IMR-90 (cell line): ENCODE measurements at regions not wholly inside any gene's neighbourhood (a gene's known extent, or its start where the extent isn't known, plus 50 kb on each side); places are given as distances from the start of the nearest gene placed in this dataset.

Source experiments
- ATAC-seq: fragments of 200-7000 bp; cut with Tn5 transposase; 2 replicates; pipeline ENCODE4 v1.9.1; 2020; ENCODE audit warnings: low read depth, mild to moderate bottlenecking, moderate library complexity
- BruUV-seq: library from RNA; stranded (reverse); fragments of 400-500 nt; replicated peaks from 2 replicates; lab custom pipeline; 2021; lab: Mats Ljungman, UMichigan
- CTCF ChIA-PET: fragments of 300-600 bp; formaldehyde crosslinking; extraction: SDS; loops from one replicate; lab custom pipeline; 2021; ENCODE audit warnings: antibody characterized with exemption; lab: Yijun Ruan, JAX
- POLR2A ChIA-PET: fragments of 300-600 bp; sonication (Branson Sonifier 250); formaldehyde crosslinking; loops from one replicate; lab custom pipeline; 2022; ENCODE audit warnings: antibody characterized with exemption; ENCODE audit not compliant: unreplicated experiment; lab: Charles Lee
- DNase-seq: peaks from one replicate; pipeline ENCODE4 v3.0.0; 2013
- H2AFZ ChIP-seq: replicated peaks from 2 replicates; pipeline ENCODE3; 2013; ENCODE audit warnings: low read length, mild to moderate bottlenecking; ENCODE audit not compliant: poor library complexity
- H2AK5ac ChIP-seq: 2 replicates; pipeline ENCODE4 v1.6.1; 2013; ENCODE audit warnings: low read depth, low read length, inconsistent platforms
- H2AK9ac ChIP-seq: replicated peaks from 2 replicates; pipeline ENCODE3; 2013; ENCODE audit warnings: mild to moderate bottlenecking, low read depth, low read length, moderate library complexity; ENCODE audit not compliant: poor library complexity
- H2BK120ac ChIP-seq: 2 replicates; pipeline ENCODE4 v1.6.1; 2013; ENCODE audit warnings: low read depth, low read length, inconsistent platforms
- H2BK15ac ChIP-seq: 3 replicates; pipeline ENCODE4 v1.6.1; 2013; ENCODE audit warnings: low read depth, low read length, inconsistent platforms
- H2BK20ac ChIP-seq: 2 replicates; pipeline ENCODE4 v1.6.1; 2013; ENCODE audit warnings: low read depth, mild to moderate bottlenecking, inconsistent platforms, low read length, moderate library complexity
- H2BK5ac ChIP-seq: 2 replicates; pipeline ENCODE4 v1.6.1; 2013; ENCODE audit warnings: mild to moderate bottlenecking, low read depth, low read length, inconsistent platforms; ENCODE audit not compliant: poor library complexity, severe bottlenecking
- H3K14ac ChIP-seq: replicated peaks from 2 replicates; pipeline ENCODE4 v1.6.1; 2013; ENCODE audit warnings: low read depth, low read length, inconsistent platforms
- H3K18ac ChIP-seq: 2 replicates; pipeline ENCODE4 v1.6.1; 2013; ENCODE audit warnings: low read depth, low read length, control low read depth
- H3K23ac ChIP-seq: 2 replicates; pipeline ENCODE4 v1.6.1; 2013; ENCODE audit warnings: low read depth, low read length, inconsistent platforms
- H3K27ac ChIP-seq: 2 replicates; pipeline ENCODE4 v1.5.1; 2013; ENCODE audit warnings: mild to moderate bottlenecking, control low read depth, low read length; ENCODE audit not compliant: insufficient read depth
- H3K27me3 ChIP-seq: 2 replicates; pipeline ENCODE4 v1.6.1; 2013; ENCODE audit warnings: low read length; ENCODE audit not compliant: control insufficient read depth, insufficient read depth
- H3K36me3 ChIP-seq: 2 replicates; pipeline ENCODE4 v1.6.1; 2013; ENCODE audit warnings: low read length, mixed read lengths; ENCODE audit not compliant: control insufficient read depth, insufficient read depth
- H3K4ac ChIP-seq: 2 replicates; pipeline ENCODE4 v1.6.1; 2013; ENCODE audit warnings: low read depth, low read length, inconsistent platforms
- H3K4me1 ChIP-seq: 2 replicates; pipeline ENCODE4 v1.6.1; 2013; ENCODE audit warnings: low read length, mixed read lengths; ENCODE audit not compliant: control insufficient read depth, insufficient read depth
- H3K4me2 ChIP-seq: 2 replicates; pipeline ENCODE4 v1.6.1; 2013; ENCODE audit warnings: low read depth, mild to moderate bottlenecking, control low read depth, low read length, moderate library complexity
- H3K4me3 ChIP-seq: 2 replicates; pipeline ENCODE4 v1.5.1; 2013; ENCODE audit warnings: low read depth, mild to moderate bottlenecking, control low read depth, low read length, moderate library complexity; ENCODE audit not compliant: insufficient read depth
- H3K56ac ChIP-seq: 2 replicates; pipeline ENCODE4 v1.6.1; 2013; ENCODE audit warnings: low read length, inconsistent platforms; ENCODE audit not compliant: insufficient read depth; ENCODE audit errors: extremely low read depth
- H3K79me1 ChIP-seq, 2 experiments: 2 replicates each; pipeline ENCODE4 v1.6.1; 2013; ENCODE audit warnings: low read length in 2 of 2, inconsistent platforms in 1 of 2, low read depth in 1 of 2
- H3K9ac ChIP-seq: 2 replicates; pipeline ENCODE4 v1.6.1; 2013; ENCODE audit warnings: low read depth, low read length, control low read depth
- H3K9me1 ChIP-seq: 2 replicates; pipeline ENCODE4 v1.6.1; 2013; ENCODE audit warnings: low read length, inconsistent platforms; ENCODE audit not compliant: insufficient read depth
- H3K9me3 ChIP-seq: 2 replicates; pipeline ENCODE4 v1.6.1; 2013; ENCODE audit warnings: low read length; ENCODE audit not compliant: control insufficient read depth, insufficient read depth
- H4K20me1 ChIP-seq: 2 replicates; pipeline ENCODE4 v1.6.1; 2013; ENCODE audit warnings: low read length, inconsistent platforms; ENCODE audit not compliant: insufficient read depth
- H4K5ac ChIP-seq: 2 replicates; pipeline ENCODE4 v1.6.1; 2013; ENCODE audit warnings: mild to moderate bottlenecking, low read depth, low read length, control low read depth
- H4K8ac ChIP-seq, 2 experiments: 2 replicates each; pipeline ENCODE4 v1.6.1; 2013; ENCODE audit warnings: low read depth in 2 of 2, low read length in 2 of 2, control low read depth in 1 of 2, inconsistent platforms in 1 of 2
- H4K91ac ChIP-seq: 2 replicates; pipeline ENCODE4 v1.6.1; 2013; ENCODE audit warnings: low read depth, low read length, inconsistent platforms; ENCODE audit not compliant: insufficient read depth
- BHLHE40 ChIP-seq: fragments of 150-350 bp; IDR thresholded peaks from 2 replicates; pipeline ENCODE4 v1.6.1; 2016; ENCODE audit warnings: mild to moderate bottlenecking, low read depth, low read length
- CEBPB ChIP-seq: IDR thresholded peaks from 2 replicates; pipeline ENCODE4 v1.6.1; 2012; ENCODE audit warnings: low read depth, low read length, improper control_type of control experiment
- CHD1 ChIP-seq: IDR thresholded peaks from 2 replicates; pipeline ENCODE4 v1.6.1; 2012; ENCODE audit warnings: low read depth, low read length, improper control_type of control experiment
- CTCF ChIP-seq: conservative IDR thresholded peaks from 2 replicates; pipeline ENCODE4 v1.5.1; 2012; ENCODE audit warnings: mild to moderate bottlenecking, low read depth, low read length, improper control_type of control experiment
- ELK1 ChIP-seq: fragments of 150-350 bp; IDR thresholded peaks from 2 replicates; pipeline ENCODE4 v1.6.1; 2016; ENCODE audit warnings: low read depth, mild to moderate bottlenecking, low read length, moderate library complexity, borderline replicate concordance
- FOS ChIP-seq: fragments of 150-350 bp; IDR thresholded peaks from 2 replicates; pipeline ENCODE4 v1.6.1; 2016; ENCODE audit warnings: low read depth, low read length
- MAFK ChIP-seq: IDR thresholded peaks from 2 replicates; pipeline ENCODE4 v1.6.1; 2012; ENCODE audit warnings: low read depth, low read length, improper control_type of control experiment
- MAZ ChIP-seq: IDR thresholded peaks from 2 replicates; pipeline ENCODE4 v1.6.1; 2012; ENCODE audit warnings: low read depth, mild to moderate bottlenecking, low read length, improper control_type of control experiment, moderate library complexity, borderline replicate concordance
- MXI1 ChIP-seq: IDR thresholded peaks from 2 replicates; pipeline ENCODE4 v1.6.1; 2012; ENCODE audit warnings: low read depth, mild to moderate bottlenecking, low read length, moderate library complexity, borderline replicate concordance
- NFE2L2 ChIP-seq: fragments of 150-350 bp; IDR thresholded peaks from 2 replicates; pipeline ENCODE4 v1.6.1; 2016; ENCODE audit warnings: low read depth, mild to moderate bottlenecking, low read length
- POLR2A ChIP-seq: IDR thresholded peaks from 2 replicates; pipeline ENCODE4 v1.6.1; 2012; ENCODE audit warnings: mild to moderate bottlenecking, low read depth, low read length
- RAD21 ChIP-seq: IDR thresholded peaks from 2 replicates; pipeline ENCODE4 v1.6.1; 2012; ENCODE audit warnings: low read length, improper control_type of control experiment
- RCOR1 ChIP-seq: IDR thresholded peaks from 2 replicates; pipeline ENCODE4 v1.6.1; 2012; ENCODE audit warnings: mild to moderate bottlenecking, low read length, improper control_type of control experiment; ENCODE audit not compliant: insufficient replicate concordance
- RFX5 ChIP-seq: IDR thresholded peaks from 2 replicates; pipeline ENCODE4 v1.8.0; 2012; ENCODE audit warnings: low read depth, mild to moderate bottlenecking, low read length, moderate library complexity
- SMC3 ChIP-seq: fragments of 150-350 bp; IDR thresholded peaks from 2 replicates; pipeline ENCODE4 v1.6.1; 2016; ENCODE audit warnings: low read depth, mild to moderate bottlenecking, antibody characterized with exemption, low read length, moderate library complexity
- USF2 ChIP-seq: fragments of 150-350 bp; IDR thresholded peaks from 2 replicates; pipeline ENCODE4 v1.6.1; 2017; ENCODE audit warnings: mild to moderate bottlenecking, antibody characterized with exemption, low read length, low read depth
- WGBS, 2 experiments: methylation state at CpG; one replicate each; pipeline versions ENCODE4 v1.1.5 to v1.1.7; 2013; ENCODE audit warnings: missing lambda C conversion rate in 2 of 2; ENCODE audit not compliant: insufficient read length in 1 of 2; ENCODE audit errors: extremely low coverage in 2 of 2; 5-methylcytosine and 5-hydroxymethylcytosine counted together
- dilution Hi-C: fragments of 300-500 bp; cut with HindIII; formaldehyde crosslinking; loops from one replicate; pipeline ENCODE4 v1.14.3; 2018; ENCODE audit warnings: low sequenced_read_pairs; ENCODE audit not compliant: unreplicated experiment
- in situ Hi-C: fragments of 300-500 bp; cut with MboI; formaldehyde crosslinking; loops from 3 replicates; pipeline ENCODE4 v1.14.3; 2019; ENCODE audit warnings: low sequenced_read_pairs, inconsistent platforms, mixed read lengths
- intact Hi-C: fragments of 100-400 bp; cut with micrococcal nuclease; formaldehyde crosslinking; loops from 2 replicates; pipeline ENCODE4 v1.10.0; 2022

- Histone ChIP-seq H2BK20ac (no peak overlapping the region), H2AK9ac (no peak overlapping the region), H3K27me3 (no peaks in the 10 kb centered on the region), H4K5ac (no peak overlapping the region), H3K4me2 (no peak overlapping the region), H4K8ac (no peak overlapping the region), H3K36me3 (no peaks in the 10 kb centered on the region), H2AFZ (no peak overlapping the region), H2BK120ac (no peak overlapping the region), H3K9ac (no peak overlapping the region), H2BK15ac (no peak overlapping the region), H4K20me1 (no peaks in the 10 kb centered on the region), H3K18ac (no peak overlapping the region), H3K9me3 (no peaks in the 10 kb centered on the region), H3K27ac (no peak overlapping the region), H3K79me1 (no peaks in the 10 kb centered on the region), H3K14ac (no peak overlapping the region), H3K9me1 (no peaks in the 10 kb centered on the region), H2AK5ac (no peak overlapping the region), H3K23ac (no peak overlapping the region), H4K91ac (no peak overlapping the region), H2BK5ac (no peak overlapping the region), H3K4ac (no peak overlapping the region), H3K4me3 (no peak overlapping the region), H3K4me1 (no peaks in the 10 kb centered on the region), H3K56ac (no peak overlapping the region)
- ATAC-seq (no peak), DNase-seq (no peak)
- CTCF ChIA-PET = no interaction called here
- in situ Hi-C loops (no loop called here), intact Hi-C loops (no loop called here), dilution Hi-C loops (no loop called here)
- no peak for TF ChIP-seq CEBPB
- no peak for TF ChIP-seq CTCF
- no peak for TF ChIP-seq RCOR1
- TF ChIP-seq SMC3 = no peak
- TF ChIP-seq MXI1 = no peak
- no peak for TF ChIP-seq FOS
- no peak for TF ChIP-seq MAZ
- no peak for TF ChIP-seq CHD1
- no peak for TF ChIP-seq POLR2A
- TF ChIP-seq BHLHE40 = no peak
- TF ChIP-seq USF2 = no peak
- TF ChIP-seq RAD21 = no peak
- no peak for TF ChIP-seq ELK1
- TF ChIP-seq NFE2L2 = no peak
- no peak for TF ChIP-seq RFX5
- no peak for TF ChIP-seq MAFK
- no CpG with 5 or more reads among the region's 6 CpGs for WGBS, 2 experiments
- no TSS peak for BruUV-seq
- POLR2A ChIA-PET = no interaction called here
Observed at GRCh38 chr1:47621483-47621882, 183.6 kb downstream of the FOXD2 start.
